Left lung (tissue), 4 donors: ENCODE measurements at regions not wholly inside any gene's neighbourhood (a gene's known extent, or its start where the extent isn't known, plus 50 kb on each side); places are given as distances from the start of the nearest gene placed in this dataset.

ENCODE experiments used
- ATAC-seq: fragments of 200-7000 bp; cut with Tn5 transposase; one replicate; pipeline ENCODE4 v1.9.1; 2020; ENCODE audit warnings: moderate library complexity
- DNase-seq, 4 donors: peaks; one replicate each; pipeline ENCODE4 v3.0.0-alpha.2; 2013 to 2020
- H3K27ac ChIP-seq, 2 donors: fragments of 200-600 bp; sonication (generic) in 1 of 2; one replicate each; pipeline versions ENCODE4 v1.5.0 to v1.8.0; 2020 to 2021
- H3K27me3 ChIP-seq, 2 donors: fragments of 200-600 bp; sonication (generic) in 1 of 2; one replicate each; pipeline versions ENCODE4 v1.5.0 to v1.8.0; 2020 to 2021
- H3K36me3 ChIP-seq, 2 donors: fragments of 200-600 bp; sonication (generic) in 1 of 2; one replicate each; pipeline versions ENCODE4 v1.5.0 to v1.8.0; 2020 to 2021
- H3K4me1 ChIP-seq, 2 donors: fragments of 200-600 bp; one replicate each; pipeline ENCODE4 v1.8.0; 2021
- H3K4me3 ChIP-seq, 2 donors: fragments of 200-600 bp; sonication (generic) in 1 of 2; one replicate each; pipeline versions ENCODE4 v1.5.0 to v1.8.0; 2020 to 2021; ENCODE audit warnings: mild to moderate bottlenecking in 1 of 2
- H3K9me3 ChIP-seq, 2 donors: fragments of 200-600 bp; sonication (generic) in 1 of 2; one replicate each; pipeline versions ENCODE4 v1.5.0 to v1.8.0; 2020 to 2021
- CTCF ChIP-seq, 2 donors: fragments of 200-600 bp; sonication (generic) in 1 of 2; IDR thresholded peaks; one replicate each; pipeline versions ENCODE4 v1.5.0 to v1.8.0; 2021; ENCODE audit warnings: antibody characterized with exemption in 2 of 2
- intact Hi-C, 2 donors: fragments of 100-400 bp; cut with DNase I; formaldehyde crosslinking; loops; one replicate each; pipeline versions ENCODE4 v1.11.2 to v1.14.2; 2022
- donor health status: DM: no; HTN: yes; CAD: no.
- donor health status: DM: no; HTN: no; CAD: no.

DNA sequence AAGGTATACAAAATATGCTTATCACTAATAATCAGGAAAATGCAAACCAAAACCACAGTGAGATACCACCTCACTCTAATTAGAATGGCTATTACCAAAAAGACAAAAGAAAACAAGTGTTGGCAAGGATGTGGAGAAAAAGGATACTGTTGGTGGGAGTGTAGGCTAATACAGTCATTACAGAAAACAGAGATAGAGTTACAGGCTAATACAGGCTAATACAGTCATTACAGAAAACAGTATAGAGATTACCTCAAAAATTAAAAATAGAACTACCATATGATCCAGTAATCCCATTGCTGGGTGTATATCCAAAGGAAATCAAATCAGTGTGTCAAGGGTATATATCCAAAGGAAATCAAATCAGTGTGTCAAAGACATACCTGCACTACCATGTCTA lies 238.4 kb downstream of the PLPP3 start:
- ATAC-seq (no peak), DNase-seq (no peak)
- Histone ChIP-seq H3K4me1 (no peaks in the 10 kb centered on the region), H3K36me3 (no peaks in the 10 kb centered on the region), H3K27ac (no peak overlapping the region), H3K9me3 (peaks cover 0 to 9% of the 10 kb centered on the region in 2 donors), H3K27me3 (no peaks in the 10 kb centered on the region), H3K4me3 (no peak overlapping the region)
- no peak for TF ChIP-seq CTCF (IDR thresholded peaks at IDR 0.05)
- intact Hi-C loops = no loop called here

GRCh38 chr1:56339786-56340465 lies 239.4 kb downstream of the PLPP3 start:
- H3K27me3 ChIP-seq = no peaks in the 10 kb centered on the region
- no peaks in the 10 kb centered on the region for H3K4me1 ChIP-seq
- no peak overlapping the region for H3K27ac ChIP-seq
- no peak for TF ChIP-seq CTCF (IDR thresholded peaks at IDR 0.05)
- no peak overlapping the region for H3K4me3 ChIP-seq
- no peaks in the 10 kb centered on the region for H3K36me3 ChIP-seq
- peaks cover 0 to 9% of the 10 kb centered on the region in 2 donors for H3K9me3 ChIP-seq
- ATAC-seq (no peak), DNase-seq (no peak)
- intact Hi-C loops = no loop called here

DNA sequence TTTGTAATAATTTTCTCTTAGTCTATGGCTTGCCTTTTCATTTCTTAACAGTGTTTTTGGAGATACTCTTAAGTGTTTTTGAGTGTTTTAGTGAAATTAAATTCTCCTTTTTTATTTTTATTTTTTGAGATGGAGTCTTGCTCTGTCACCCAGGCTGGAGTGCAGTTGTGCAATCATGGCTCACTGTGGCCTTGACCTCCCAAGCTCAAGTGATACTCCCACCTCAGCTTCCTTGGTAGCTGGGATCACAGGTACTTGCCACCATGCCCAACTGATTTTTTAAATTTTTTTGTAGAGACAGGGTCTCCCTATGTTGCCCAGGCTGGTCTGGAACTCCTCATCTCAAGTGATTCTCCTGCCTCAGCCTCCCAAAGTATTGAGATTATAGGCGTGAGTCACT lies 240.3 kb downstream of the PLPP3 start:
- Histone ChIP-seq H3K36me3 (no peaks in the 10 kb centered on the region), H3K4me1 (no peaks in the 10 kb centered on the region), H3K9me3 (peaks cover 0 to 3% of the 10 kb centered on the region in 2 donors), H3K4me3 (no peak overlapping the region), H3K27me3 (no peaks in the 10 kb centered on the region), H3K27ac (no peak overlapping the region)
- no peak for TF ChIP-seq CTCF (IDR thresholded peaks at IDR 0.05)
- no peak for ATAC-seq
- intact Hi-C loops = no loop called here
- no peak for DNase-seq

DNA sequence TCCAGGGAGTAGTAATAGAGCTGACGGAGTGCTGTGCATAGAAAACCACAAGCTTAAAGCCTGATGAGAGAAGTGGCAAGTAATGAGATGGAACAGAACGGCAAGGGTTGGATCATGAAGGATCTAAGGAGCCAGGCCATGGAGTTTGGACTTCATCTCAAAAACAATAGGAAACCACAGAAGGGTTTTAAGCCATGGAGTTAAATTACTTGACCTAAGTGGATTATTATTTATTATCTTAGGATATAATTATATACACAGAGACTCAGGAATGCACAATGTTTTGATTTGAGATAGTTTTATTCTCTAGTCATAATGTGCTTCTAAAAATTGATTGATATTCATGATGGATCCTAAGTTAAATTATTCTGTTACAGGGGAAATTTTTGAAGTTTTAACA lies 242.4 kb downstream of the PLPP3 start:
- no peaks in the 10 kb centered on the region for H3K36me3 ChIP-seq
- no peaks in the 10 kb centered on the region for H3K9me3 ChIP-seq
- no peak for ATAC-seq
- intact Hi-C loops = no loop called here
- TF ChIP-seq CTCF (IDR thresholded peaks at IDR 0.05) = no peak
- no peaks in the 10 kb centered on the region for H3K4me1 ChIP-seq
- no peak overlapping the region for H3K4me3 ChIP-seq
- no peak for DNase-seq
- no peak overlapping the region for H3K27ac ChIP-seq
- H3K27me3 ChIP-seq = no peaks in the 10 kb centered on the region

GRCh38 chr1:56335394-56335793 lies 244.0 kb downstream of the PLPP3 start:
- ATAC-seq = no peak
- H3K27ac ChIP-seq = no peak overlapping the region
- no peaks in the 10 kb centered on the region for H3K36me3 ChIP-seq
- no peak overlapping the region for H3K4me3 ChIP-seq
- no peaks in the 10 kb centered on the region for H3K9me3 ChIP-seq
- intact Hi-C loops = no loop called here
- H3K27me3 ChIP-seq = no peaks in the 10 kb centered on the region
- no peak for TF ChIP-seq CTCF (IDR thresholded peaks at IDR 0.05)
- DNase-seq = no peak
- peaks cover 0 to 6% of the 10 kb centered on the region in 2 donors for H3K4me1 ChIP-seq
